ENCODE measurements at regions not wholly inside any gene's neighbourhood (a gene's known extent, or its start where the extent isn't known, plus 50 kb on each side); places are given as distances from the start of the nearest gene placed in this dataset.

GRCh38 chr2:54392555-54393324 lies 63.4 kb upstream of the SPTBN1 start:
- no peak for DNase-seq (ENCODE audit: low read depth)

DNA sequence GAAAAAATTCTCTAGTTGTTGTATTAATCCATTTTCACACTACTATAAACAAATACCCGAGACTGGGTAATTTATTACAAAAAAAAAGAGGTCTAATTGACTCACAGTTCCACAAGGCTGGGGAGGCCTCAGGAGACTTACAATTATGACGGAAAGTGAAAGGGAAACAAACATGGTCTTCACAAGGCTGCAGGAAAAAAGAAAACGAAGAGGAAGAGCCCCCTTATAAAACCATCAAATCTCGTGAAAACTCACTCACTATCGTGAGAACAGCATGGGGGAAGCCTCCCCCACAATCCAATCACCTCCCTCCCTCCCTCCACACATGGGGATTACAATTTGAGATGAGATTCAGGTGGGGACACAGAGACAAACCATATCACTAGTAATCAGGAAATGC lies 61.7 kb upstream of the SPTBN1 start:
- DNase-seq (ENCODE audit: low read depth): no peak

DNA sequence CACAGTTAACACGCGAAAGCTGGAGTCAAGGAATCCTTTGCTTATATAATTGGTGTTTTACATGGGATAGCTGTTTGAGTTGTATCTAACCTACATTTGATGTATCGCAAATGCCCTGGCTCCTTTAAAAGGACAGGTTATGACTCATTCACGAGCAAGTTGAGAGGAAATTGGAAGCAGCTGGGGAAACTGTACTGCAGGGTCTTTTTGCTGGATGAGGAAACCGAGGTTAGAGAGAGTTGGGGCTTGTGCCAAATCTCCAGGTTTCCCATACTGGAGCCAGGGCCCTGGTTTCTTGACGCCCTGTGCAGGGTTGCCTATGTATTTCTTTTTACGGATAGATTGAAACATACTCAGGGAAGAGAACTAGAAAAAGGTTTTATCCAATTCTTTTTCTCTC lies 60.0 kb upstream of the SPTBN1 start:
- no peak for DNase-seq (ENCODE audit: low read depth)

DNA sequence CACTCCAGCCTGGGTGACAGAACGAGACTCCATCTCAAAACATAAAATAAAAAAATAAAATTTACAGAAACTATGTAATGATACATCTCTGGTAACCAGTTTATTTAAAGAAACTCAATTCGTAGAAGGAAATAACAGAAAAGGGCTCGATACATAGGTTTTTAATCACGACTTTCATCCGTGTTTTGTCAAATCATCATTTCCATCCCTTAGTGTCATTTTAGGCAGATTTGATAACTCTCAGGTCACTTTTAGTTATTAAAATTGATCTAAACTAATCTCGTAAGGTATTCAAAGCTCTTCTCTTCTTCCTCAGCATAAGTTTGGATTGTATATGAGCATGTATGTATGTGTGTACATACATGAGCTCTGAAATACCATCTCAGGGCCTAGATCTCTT lies 59.3 kb upstream of the SPTBN1 start:
- DNase-seq (ENCODE audit: low read depth): no peak

DNA sequence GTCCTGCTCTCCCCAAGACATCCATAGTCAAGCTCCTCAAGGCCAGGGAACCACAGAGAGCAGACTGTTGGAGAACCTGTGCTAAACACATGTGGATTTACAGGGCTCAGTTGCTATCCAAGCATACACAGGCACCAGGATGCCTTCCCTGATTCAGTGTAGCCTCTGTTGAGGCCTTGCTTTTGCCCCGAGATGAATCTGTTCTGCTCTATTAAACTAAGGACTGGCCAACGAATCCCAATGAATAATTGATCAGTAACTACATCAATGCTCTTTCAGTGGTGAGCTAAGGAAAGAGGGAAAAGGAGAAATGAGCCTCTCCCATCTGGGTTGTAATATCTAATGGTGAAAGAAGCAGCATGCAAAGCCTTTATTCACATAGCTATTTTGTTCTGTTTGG lies 58.7 kb upstream of the SPTBN1 start:
- no peak for DNase-seq (ENCODE audit: low read depth)

- no peak for DNase-seq (ENCODE audit: low read depth)
Observed at GRCh38 chr2:54401554-54401953, 54.6 kb upstream of the SPTBN1 start.

GRCh38 chr2:54402350-54402749 lies 53.8 kb upstream of the SPTBN1 start:
- peak; percentile 49 for DNase-seq (ENCODE audit: low read depth)

DNA sequence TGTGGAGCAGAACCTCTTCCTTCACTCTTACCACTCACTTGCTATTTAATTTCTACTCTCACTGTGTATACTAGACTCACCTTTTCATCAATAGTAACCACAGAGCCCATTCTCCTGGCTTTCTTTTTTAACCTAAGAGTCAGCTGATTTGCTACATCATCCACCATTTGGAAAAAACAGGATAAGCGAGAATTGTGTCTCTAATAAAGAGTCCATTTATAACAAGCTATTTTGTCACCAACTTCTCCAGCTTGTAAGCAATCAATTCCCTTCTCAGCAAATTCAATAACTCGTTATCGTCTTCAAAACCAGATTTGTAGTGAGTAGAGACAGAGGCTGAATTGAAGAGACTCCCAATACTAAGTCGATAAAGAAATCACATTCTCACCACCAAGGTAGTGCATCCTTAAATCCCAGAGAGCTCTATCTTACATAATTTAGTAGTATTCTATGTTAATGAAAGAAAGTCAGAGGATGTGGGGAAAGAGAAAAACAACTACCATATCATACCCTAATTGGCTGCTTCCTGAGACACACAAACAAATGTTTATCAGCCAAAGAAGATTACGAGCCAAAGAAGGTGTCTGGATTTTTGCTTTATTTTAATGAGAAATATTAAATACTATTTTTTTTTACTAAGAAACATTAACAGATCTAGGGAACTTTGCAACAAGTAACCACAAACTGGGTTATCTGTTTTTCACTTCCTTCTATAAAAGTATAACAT lies 52.5 kb upstream of the SPTBN1 start:
- no peak for DNase-seq (ENCODE audit: low read depth)

- DNase-seq (ENCODE audit: low read depth): peak; percentile 91
Observed at GRCh38 chr2:54404270-54404669, 51.9 kb upstream of the SPTBN1 start.

GRCh38 chr2:54406031-54406430 lies 50.1 kb upstream of the SPTBN1 start:
- DNase-seq (ENCODE audit: low read depth): no peak
